ENCODE measurements at regions not wholly inside any gene's neighbourhood (a gene's known extent, or its start where the extent isn't known, plus 50 kb on each side); places are given as distances from the start of the nearest gene placed in this dataset.

DNA sequence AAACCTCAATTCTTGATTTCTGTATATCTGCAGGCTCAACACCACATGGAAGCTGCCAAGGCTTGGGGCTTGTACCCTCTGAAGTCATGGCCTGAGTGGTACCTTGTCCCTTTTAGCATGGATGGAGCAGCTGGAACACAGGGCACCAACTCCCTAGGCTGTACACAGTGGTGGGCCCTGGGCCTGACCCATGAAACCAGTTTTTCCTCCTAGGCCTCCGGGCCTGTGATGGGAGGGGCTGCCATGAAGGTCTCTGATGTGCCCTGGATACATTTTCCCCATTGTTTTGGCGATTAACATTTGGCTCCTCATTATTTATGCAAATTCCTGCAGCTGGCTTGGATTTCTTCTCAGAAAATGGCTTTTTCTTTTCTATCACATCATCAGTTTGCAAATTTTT lies 131.6 kb downstream of the NDFIP2 start:
- TF ChIP-seq, protein P1, sequence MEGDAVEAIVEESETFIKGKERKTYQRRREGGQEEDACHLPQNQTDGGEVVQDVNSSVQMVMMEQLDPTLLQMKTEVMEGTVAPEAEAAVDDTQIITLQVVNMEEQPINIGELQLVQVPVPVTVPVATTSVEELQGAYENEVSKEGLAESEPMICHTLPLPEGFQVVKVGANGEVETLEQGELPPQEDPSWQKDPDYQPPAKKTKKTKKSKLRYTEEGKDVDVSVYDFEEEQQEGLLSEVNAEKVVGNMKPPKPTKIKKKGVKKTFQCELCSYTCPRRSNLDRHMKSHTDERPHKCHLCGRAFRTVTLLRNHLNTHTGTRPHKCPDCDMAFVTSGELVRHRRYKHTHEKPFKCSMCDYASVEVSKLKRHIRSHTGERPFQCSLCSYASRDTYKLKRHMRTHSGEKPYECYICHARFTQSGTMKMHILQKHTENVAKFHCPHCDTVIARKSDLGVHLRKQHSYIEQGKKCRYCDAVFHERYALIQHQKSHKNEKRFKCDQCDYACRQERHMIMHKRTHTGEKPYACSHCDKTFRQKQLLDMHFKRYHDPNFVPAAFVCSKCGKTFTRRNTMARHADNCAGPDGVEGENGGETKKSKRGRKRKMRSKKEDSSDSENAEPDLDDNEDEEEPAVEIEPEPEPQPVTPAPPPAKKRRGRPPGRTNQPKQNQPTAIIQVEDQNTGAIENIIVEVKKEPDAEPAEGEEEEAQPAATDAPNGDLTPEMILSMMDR (IDR thresholded peaks at IDR 0.05 in 8 of 11, conservative IDR thresholded peaks at IDR 0.05 in 3 of 11): no peak
- TF ChIP-seq POLR2A (IDR thresholded peaks at IDR 0.05): no peak

Data from spleen (tissue), 7 donors.